Smooth muscle cell (in vitro differentiated cells): ENCODE measurements at regions not wholly inside any gene's neighbourhood (a gene's known extent, or its start where the extent isn't known, plus 50 kb on each side); places are given as distances from the start of the nearest gene placed in this dataset.

Experiments
- DNase-seq: peaks from one replicate; lab custom pipeline; 2025; ENCODE audit not compliant: unreplicated experiment; lab: John Stamatoyannopoulos, UW
- H2AFZ ChIP-seq: fragments of 200-600 bp; sonication (generic); 2 replicates; pipeline ENCODE4 v1.6.0; 2016; ENCODE audit warnings: antibody characterized with exemption, low read depth, mild to moderate bottlenecking
- H3F3A ChIP-seq: fragments of 200-600 bp; sonication (generic); 2 replicates; pipeline ENCODE4 v1.6.0; 2017; ENCODE audit warnings: antibody characterized with exemption, low read depth
- H3K27ac ChIP-seq: fragments of 200-600 bp; sonication (generic); 2 replicates; pipeline ENCODE4 v1.5.1; 2016; ENCODE audit warnings: low read depth, mild to moderate bottlenecking
- H3K27me3 ChIP-seq: fragments of 200-600 bp; sonication (generic); 2 replicates; pipeline ENCODE4 v1.6.1; 2016; ENCODE audit warnings: low read depth, mild to moderate bottlenecking
- H3K36me3 ChIP-seq: fragments of 200-600 bp; sonication (generic); 2 replicates; pipeline ENCODE4 v1.5.1; 2016; ENCODE audit warnings: low read depth
- H3K4me1 ChIP-seq: fragments of 200-600 bp; sonication (generic); 2 replicates; pipeline ENCODE4 v1.5.1; 2016; ENCODE audit warnings: low read depth
- H3K4me2 ChIP-seq: fragments of 200-600 bp; sonication (generic); 2 replicates; pipeline ENCODE4 v1.6.0; 2016; ENCODE audit warnings: mild to moderate bottlenecking
- H3K4me3 ChIP-seq: fragments of 200-600 bp; sonication (generic); 2 replicates; pipeline ENCODE4 v1.5.1; 2016; ENCODE audit warnings: mild to moderate bottlenecking
- H3K79me2 ChIP-seq: fragments of 200-600 bp; sonication (generic); 2 replicates; pipeline ENCODE4 v1.6.0; 2016; ENCODE audit warnings: low read depth, mild to moderate bottlenecking
- H3K9ac ChIP-seq: fragments of 200-600 bp; sonication (generic); 2 replicates; pipeline ENCODE4 v1.6.0; 2016; ENCODE audit warnings: low read depth
- H3K9me3 ChIP-seq: fragments of 200-600 bp; sonication (generic); replicated peaks from 2 replicates; pipeline ENCODE4 v1.5.1; 2016; ENCODE audit warnings: low read depth
- H4K20me1 ChIP-seq: fragments of 200-600 bp; sonication (generic); 2 replicates; pipeline ENCODE4 v1.6.0; 2016; ENCODE audit warnings: low read depth
- CTCF ChIP-seq: fragments of 200-600 bp; sonication (generic); IDR thresholded peaks from 2 replicates; pipeline ENCODE4 v1.5.1; 2017; ENCODE audit warnings: borderline replicate concordance, mild to moderate bottlenecking, antibody characterized with exemption; ENCODE audit not compliant: insufficient read depth, poor library complexity, severe bottlenecking
- WGBS: methylation state at CpG from one replicate; pipeline ENCODE4 v1.1.7; 2016; ENCODE audit warnings: low lambda C conversion rate; 5-methylcytosine and 5-hydroxymethylcytosine counted together

GRCh38 chrX:867966-868647 lies 237.5 kb downstream of the SHOX start:
- H3K4me2 ChIP-seq = no peak overlapping the region
- no peaks in the 10 kb centered on the region for H3K4me1 ChIP-seq
- H3K27ac ChIP-seq = no peak overlapping the region
- no peaks in the 10 kb centered on the region for H3F3A ChIP-seq
- no peak overlapping the region for H3K4me3 ChIP-seq
- no peak overlapping the region for H2AFZ ChIP-seq
- WGBS = 79% methylated on average over 18 of the region's 18 CpGs
- no peaks in the 10 kb centered on the region for H4K20me1 ChIP-seq
- DNase-seq = no peak
- no peaks in the 10 kb centered on the region for H3K79me2 ChIP-seq
- no peaks in the 10 kb centered on the region for H3K9me3 ChIP-seq
- H3K36me3 ChIP-seq = no peaks in the 10 kb centered on the region
- no peak overlapping the region for H3K9ac ChIP-seq
- no peak for TF ChIP-seq CTCF
- H3K27me3 ChIP-seq = no peaks in the 10 kb centered on the region

GRCh38 chrX:867502-867901 lies 236.9 kb downstream of the SHOX start:
- H3K9me3 ChIP-seq = no peaks in the 10 kb centered on the region
- H3K36me3 ChIP-seq = no peaks in the 10 kb centered on the region
- H3K4me1 ChIP-seq = no peaks in the 10 kb centered on the region
- H3K27ac ChIP-seq = no peak overlapping the region
- 82% methylated on average over 11 of the region's 11 CpGs for WGBS
- DNase-seq = no peak
- H3F3A ChIP-seq = no peaks in the 10 kb centered on the region
- TF ChIP-seq CTCF = no peak
- no peaks in the 10 kb centered on the region for H3K79me2 ChIP-seq
- H3K4me3 ChIP-seq = no peak overlapping the region
- H3K9ac ChIP-seq = no peak overlapping the region
- H3K27me3 ChIP-seq = no peaks in the 10 kb centered on the region
- no peak overlapping the region for H2AFZ ChIP-seq
- no peak overlapping the region for H3K4me2 ChIP-seq
- no peaks in the 10 kb centered on the region for H4K20me1 ChIP-seq

- 53% methylated on average over 18 of the region's 18 CpGs for WGBS
- Histone ChIP-seq H2AFZ (no peak overlapping the region), H4K20me1 (no peaks in the 10 kb centered on the region), H3K4me1 (no peaks in the 10 kb centered on the region), H3F3A (no peaks in the 10 kb centered on the region), H3K9me3 (no peaks in the 10 kb centered on the region), H3K27ac (no peak overlapping the region), H3K4me2 (no peak overlapping the region), H3K79me2 (no peaks in the 10 kb centered on the region), H3K27me3 (no peaks in the 10 kb centered on the region), H3K36me3 (no peaks in the 10 kb centered on the region), H3K9ac (no peak overlapping the region), H3K4me3 (no peak overlapping the region)
- DNase-seq = no peak
- TF ChIP-seq CTCF = no peak
Observed at GRCh38 chrX:866441-866990, 235.9 kb downstream of the SHOX start.

GRCh38 chrX:865422-865821 lies 234.8 kb downstream of the SHOX start:
- H3K27ac ChIP-seq = no peak overlapping the region
- no peak overlapping the region for H3K4me3 ChIP-seq
- TF ChIP-seq CTCF = no peak
- no peaks in the 10 kb centered on the region for H3K4me1 ChIP-seq
- H3K36me3 ChIP-seq = no peaks in the 10 kb centered on the region
- H2AFZ ChIP-seq = no peak overlapping the region
- WGBS = 98% methylated on average over 3 of the region's 3 CpGs
- H4K20me1 ChIP-seq = no peaks in the 10 kb centered on the region
- no peaks in the 10 kb centered on the region for H3K27me3 ChIP-seq
- H3K9ac ChIP-seq = no peak overlapping the region
- no peaks in the 10 kb centered on the region for H3F3A ChIP-seq
- no peaks in the 10 kb centered on the region for H3K79me2 ChIP-seq
- no peak for DNase-seq
- no peaks in the 10 kb centered on the region for H3K9me3 ChIP-seq
- no peak overlapping the region for H3K4me2 ChIP-seq
